ENCODE measurements at regions not wholly inside any gene's neighbourhood (a gene's known extent, or its start where the extent isn't known, plus 50 kb on each side); places are given as distances from the start of the nearest gene placed in this dataset.
"Not testable (repeated sequence)": the region's sequence is repeated elsewhere in the genome, so short reads cannot be mapped to it uniquely, and the experiment has no call there.

DNA sequence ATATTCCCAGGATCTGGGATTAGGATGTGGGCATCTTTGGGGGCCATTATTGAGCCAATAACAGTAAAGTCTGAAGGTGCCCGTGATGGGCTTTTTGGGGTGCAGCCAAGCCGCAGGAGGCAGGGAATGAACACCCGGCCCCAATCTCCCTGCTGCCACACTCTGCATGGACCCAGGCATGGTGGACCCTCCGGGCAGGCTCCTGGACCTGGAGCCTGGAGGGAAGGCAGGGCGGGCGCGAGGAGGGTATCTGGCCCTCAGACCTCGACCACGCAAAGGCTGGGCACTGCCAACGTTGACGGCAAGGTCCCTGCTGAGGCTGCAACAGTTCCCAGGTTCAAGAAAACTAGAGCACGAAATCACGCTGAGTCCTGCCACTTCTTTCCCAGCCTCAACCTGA is 150.9 kb upstream of the ZNF469 start:
- intact Hi-C loops (cut with micrococcal nuclease); CTCF ChIA-PET; H3K79me2 ChIP-seq (ENCODE audit: control insufficient read depth, insufficient read depth, low read length): not testable (repeated sequence)

GRCh38 chr16:88232401-88233258 is 150.1 kb upstream of the ZNF469 start:
- DNase-seq; H3K4me3 Mint-ChIP-seq; H3K4me1 ChIP-seq (ENCODE audit: control insufficient read depth in 2 of 2, insufficient read depth in 2 of 2, low read length in 2 of 2); H3K9me3 ChIP-seq (ENCODE audit: control extremely low read depth in 1 of 3, control insufficient read depth in 2 of 3, insufficient read depth in 1 of 3, low read length in 2 of 3); H3K9me3 Mint-ChIP-seq (ENCODE audit: insufficient read depth); H3K4me1 Mint-ChIP-seq; H2AFZ ChIP-seq (ENCODE audit: insufficient read depth, low read depth, low read length, poor library complexity, severe bottlenecking); H3K9ac ChIP-seq (ENCODE audit: low read length); H3K27me3 Mint-ChIP-seq; H3K4me3 ChIP-seq (ENCODE audit: control extremely low read depth in 1 of 5, extremely low read depth in 1 of 5, insufficient read depth in 1 of 5, low read depth in 2 of 5, low read length in 4 of 5); H3K79me2 ChIP-seq (ENCODE audit: control insufficient read depth, insufficient read depth, low read length); H3K36me3 ChIP-seq (replicated peaks in 1 of 2; ENCODE audit: control extremely low read depth in 1 of 2, control insufficient read depth in 1 of 2, extremely low read depth in 1 of 2, insufficient read depth in 2 of 2, low read length in 1 of 2); intact Hi-C loops (cut with micrococcal nuclease); H3K4me2 ChIP-seq (replicated peaks; ENCODE audit: low read depth, low read length, poor library complexity, severe bottlenecking); H3K27ac ChIP-seq (ENCODE audit: low read length in 2 of 2); H4K20me1 ChIP-seq (ENCODE audit: control insufficient read depth, insufficient read depth, low read length, poor library complexity, severe bottlenecking); H3K27me3 ChIP-seq (replicated peaks in 1 of 4; ENCODE audit: control extremely low read depth in 1 of 4, control insufficient read depth in 3 of 4, insufficient read depth in 4 of 4, low read length in 3 of 4); POLR2A ChIA-PET; H3K27ac Mint-ChIP-seq; CTCF ChIA-PET; ATAC-seq (ENCODE audit: low read depth): not testable (repeated sequence)
- WGBS (ENCODE audit: insufficient coverage): 86% methylated on average over 15 of the region's 31 CpGs

More for the DNA sequence above, 150.9 kb upstream of the ZNF469 start:
- H3K4me2 ChIP-seq (replicated peaks; ENCODE audit: low read depth, low read length, poor library complexity, severe bottlenecking); H3K36me3 ChIP-seq (replicated peaks in 1 of 2; ENCODE audit: control extremely low read depth in 1 of 2, control insufficient read depth in 1 of 2, extremely low read depth in 1 of 2, insufficient read depth in 2 of 2, low read length in 1 of 2); H4K20me1 ChIP-seq (ENCODE audit: control insufficient read depth, insufficient read depth, low read length, poor library complexity, severe bottlenecking); H3K4me1 ChIP-seq (ENCODE audit: control insufficient read depth in 2 of 2, insufficient read depth in 2 of 2, low read length in 2 of 2); H3K4me3 Mint-ChIP-seq; H3K9me3 Mint-ChIP-seq (ENCODE audit: insufficient read depth); H3K9me3 ChIP-seq (ENCODE audit: control extremely low read depth in 1 of 3, control insufficient read depth in 2 of 3, insufficient read depth in 1 of 3, low read length in 2 of 3); POLR2A ChIA-PET; DNase-seq; H3K9ac ChIP-seq (ENCODE audit: low read length); H3K27me3 ChIP-seq (replicated peaks in 1 of 4; ENCODE audit: control extremely low read depth in 1 of 4, control insufficient read depth in 3 of 4, insufficient read depth in 4 of 4, low read length in 3 of 4); H3K4me3 ChIP-seq (ENCODE audit: control extremely low read depth in 1 of 5, extremely low read depth in 1 of 5, insufficient read depth in 1 of 5, low read depth in 2 of 5, low read length in 4 of 5); H3K27me3 Mint-ChIP-seq; H3K27ac ChIP-seq (ENCODE audit: low read length in 2 of 2); H3K4me1 Mint-ChIP-seq; H2AFZ ChIP-seq (ENCODE audit: insufficient read depth, low read depth, low read length, poor library complexity, severe bottlenecking); H3K27ac Mint-ChIP-seq; ATAC-seq (ENCODE audit: low read depth): not testable (repeated sequence)
- WGBS (ENCODE audit: insufficient coverage): 90% methylated on average over 2 of the region's 13 CpGs

DNA sequence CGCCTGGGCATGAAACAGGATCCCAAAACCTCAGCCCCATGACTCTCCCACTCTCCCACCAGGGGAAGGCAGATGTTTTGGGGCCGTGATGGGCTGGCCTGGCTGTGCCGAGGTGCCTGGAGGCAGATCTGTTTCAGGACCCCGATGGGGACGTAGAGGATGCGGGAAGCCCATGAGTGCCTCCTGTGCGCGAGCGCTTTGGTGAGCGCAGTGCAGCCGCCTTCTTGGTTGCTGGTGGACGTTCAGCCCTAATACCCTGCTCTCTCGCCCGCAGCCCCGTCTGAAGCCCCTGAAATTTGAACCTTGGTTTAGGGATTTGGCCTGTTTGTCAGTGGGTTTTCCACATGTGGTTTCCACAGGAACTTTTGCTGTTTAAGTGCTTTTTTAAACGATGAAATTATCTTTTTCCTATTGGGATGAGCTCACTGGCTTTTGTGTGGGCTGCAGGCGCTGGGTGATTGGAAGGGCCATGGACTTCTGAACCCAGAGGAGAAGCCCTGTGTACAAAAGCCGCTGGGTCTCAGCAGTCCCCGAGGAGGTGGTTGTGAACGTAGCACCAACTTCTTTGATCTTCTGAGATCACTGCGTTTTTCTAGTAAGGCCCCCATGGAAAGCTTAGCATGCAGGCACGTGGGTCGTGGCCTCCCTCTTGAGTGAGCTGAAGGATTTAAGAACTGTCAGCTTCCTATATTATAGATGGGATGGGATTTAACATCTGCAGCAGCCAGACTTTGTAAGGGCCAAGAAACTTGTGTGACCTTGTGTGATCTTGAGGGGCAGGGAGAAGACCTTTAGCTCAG is 148.9 kb upstream of the ZNF469 start:
- H3K36me3 ChIP-seq (replicated peaks in 1 of 2; ENCODE audit: control extremely low read depth in 1 of 2, control insufficient read depth in 1 of 2, extremely low read depth in 1 of 2, insufficient read depth in 2 of 2, low read length in 1 of 2); ATAC-seq (ENCODE audit: low read depth); CTCF ChIA-PET; H2AFZ ChIP-seq (ENCODE audit: insufficient read depth, low read depth, low read length, poor library complexity, severe bottlenecking); H3K4me1 Mint-ChIP-seq; H3K9me3 ChIP-seq (ENCODE audit: control extremely low read depth in 1 of 3, control insufficient read depth in 2 of 3, insufficient read depth in 1 of 3, low read length in 2 of 3); H3K27ac Mint-ChIP-seq; POLR2A ChIA-PET; H3K4me1 ChIP-seq (ENCODE audit: control insufficient read depth in 2 of 2, insufficient read depth in 2 of 2, low read length in 2 of 2); H3K27me3 ChIP-seq (replicated peaks in 1 of 4; ENCODE audit: control extremely low read depth in 1 of 4, control insufficient read depth in 3 of 4, insufficient read depth in 4 of 4, low read length in 3 of 4); DNase-seq; H3K9ac ChIP-seq (ENCODE audit: low read length); H3K4me3 ChIP-seq (ENCODE audit: control extremely low read depth in 1 of 5, extremely low read depth in 1 of 5, insufficient read depth in 1 of 5, low read depth in 2 of 5, low read length in 4 of 5); H3K9me3 Mint-ChIP-seq (ENCODE audit: insufficient read depth); H3K79me2 ChIP-seq (ENCODE audit: control insufficient read depth, insufficient read depth, low read length); H3K4me2 ChIP-seq (replicated peaks; ENCODE audit: low read depth, low read length, poor library complexity, severe bottlenecking); H3K27ac ChIP-seq (ENCODE audit: low read length in 2 of 2); H4K20me1 ChIP-seq (ENCODE audit: control insufficient read depth, insufficient read depth, low read length, poor library complexity, severe bottlenecking); intact Hi-C loops (cut with micrococcal nuclease); H3K4me3 Mint-ChIP-seq: not testable (repeated sequence)
- H3K27me3 Mint-ChIP-seq: peaks cover 15% of the 10 kb centered on the region
- 93% methylated on average over 14 of the region's 23 CpGs for WGBS (ENCODE audit: insufficient coverage)
